Activated B cell treated with CpG ODN at 0.5 μM for 24 hours (primary cell): ENCODE measurements at regions not wholly inside any gene's neighbourhood (a gene's known extent, or its start where the extent isn't known, plus 50 kb on each side); places are given as distances from the start of the nearest gene placed in this dataset.

Experiments used
- ATAC-seq: fragments of 200-7000 bp; cut with Tn5 transposase; one replicate; pipeline ENCODE4 v1.10.0; 2021; ENCODE audit warnings: low read depth, mild to moderate bottlenecking, moderate library complexity
- CTCF ChIA-PET: fragments of 350-600 bp; sonication (Branson Sonifier 250); formaldehyde crosslinking; loops from one replicate; lab custom pipeline; 2021; ENCODE audit warnings: antibody characterized with exemption; lab: Charles Lee
- POLR2A ChIA-PET: fragments of 350-600 bp; sonication (Branson Sonifier 250); formaldehyde crosslinking; loops from one replicate; lab custom pipeline; 2021; ENCODE audit warnings: antibody characterized with exemption; lab: Charles Lee
- DNase-seq: peaks from one replicate; pipeline ENCODE4 v3.0.0; 2022
- H3K27ac Mint-ChIP-seq: one replicate; pipeline ENCODE4 v1.8.0; 2020; ENCODE audit warnings: mixed read lengths
- H3K27me3 Mint-ChIP-seq: one replicate; pipeline ENCODE4 v1.8.0; 2021; ENCODE audit warnings: mixed read lengths
- H3K36me3 Mint-ChIP-seq: one replicate; pipeline ENCODE4 v1.8.0; 2021; ENCODE audit warnings: low read depth, mixed read lengths
- H3K4me1 Mint-ChIP-seq: one replicate; pipeline ENCODE4 v1.8.0; 2021; ENCODE audit warnings: mixed read lengths
- H3K4me3 Mint-ChIP-seq: one replicate; pipeline ENCODE4 v1.8.0; 2020; ENCODE audit warnings: mild to moderate bottlenecking, mixed read lengths
- H3K9me3 Mint-ChIP-seq: one replicate; pipeline ENCODE4 v1.8.0; 2020; ENCODE audit warnings: mixed read lengths
- CTCF ChIP-seq: fragments of 200-600 bp; IDR thresholded peaks from one replicate; pipeline ENCODE4 v1.8.0; 2022; ENCODE audit warnings: antibody characterized with exemption, mild to moderate bottlenecking
- intact Hi-C: fragments of 100-400 bp; cut with micrococcal nuclease; formaldehyde crosslinking; loops from one replicate; pipeline ENCODE4 v1.15.1; 2024

- POLR2A ChIA-PET = interaction anchor here (0.6 to 1.0 kb wide), 2 partner anchors 10 to 250 kb away, joined by 3 to 8 read pairs; no protein-coding TSS in a partner anchor
- H3K27ac Mint-ChIP-seq = no peak overlapping the region
- H3K9me3 Mint-ChIP-seq = no peaks in the 10 kb centered on the region
- ATAC-seq (no peak), DNase-seq (no peak)
- TF ChIP-seq CTCF = no peak
- H3K27me3 Mint-ChIP-seq = no peaks in the 10 kb centered on the region
- no peaks in the 10 kb centered on the region for H3K36me3 Mint-ChIP-seq
- H3K4me1 Mint-ChIP-seq = peaks cover 13% of the 10 kb centered on the region
- CTCF ChIA-PET = no interaction called here
- no peak overlapping the region for H3K4me3 Mint-ChIP-seq
- intact Hi-C loops = no loop called here
Measured at GRCh38 chr1:58896246-58897183, 112.7 kb upstream of the JUN start.

GRCh38 chr1:58898739-58899586 is 115.1 kb upstream of the JUN start:
- no peak overlapping the region for H3K27ac Mint-ChIP-seq

DNA sequence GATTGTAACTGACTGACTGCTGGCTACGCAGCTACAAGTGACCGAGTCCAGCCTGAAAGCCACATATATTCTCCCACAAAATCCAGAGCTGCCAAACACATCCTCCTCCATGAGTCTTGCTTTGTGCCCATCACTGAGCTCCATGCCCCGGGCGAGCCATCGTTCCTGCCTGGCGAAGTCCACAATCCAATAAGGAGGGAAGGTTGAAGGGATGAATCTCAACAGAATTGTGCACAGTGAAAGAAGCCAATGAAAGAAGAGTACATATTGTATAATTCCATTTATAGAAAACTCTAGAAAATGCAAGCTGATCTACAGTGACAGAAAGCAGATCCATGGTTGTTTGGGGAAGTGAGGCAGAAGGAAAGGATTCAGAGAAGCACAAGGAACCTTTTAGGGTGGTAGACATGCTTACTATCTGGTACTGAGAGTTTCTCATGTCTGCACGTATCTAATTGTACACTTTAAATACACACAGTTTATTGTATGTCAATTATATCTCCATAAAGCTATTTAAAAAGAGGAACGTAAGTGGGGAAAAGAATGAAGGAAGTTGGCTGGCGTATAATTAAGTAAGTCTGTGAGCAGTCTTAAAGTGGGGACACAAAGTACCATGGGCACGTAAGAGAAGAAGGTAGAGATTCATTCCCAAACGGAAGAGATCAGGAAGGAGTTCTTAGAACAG is 115.9 kb upstream of the JUN start:
- CTCF ChIA-PET = no interaction called here
- H3K4me1 Mint-ChIP-seq = peaks cover 26% of the 10 kb centered on the region
- H3K27ac Mint-ChIP-seq = no peak overlapping the region
- H3K36me3 Mint-ChIP-seq = no peaks in the 10 kb centered on the region
- no peak overlapping the region for H3K4me3 Mint-ChIP-seq
- H3K27me3 Mint-ChIP-seq = no peaks in the 10 kb centered on the region
- DNase-seq (no peak), ATAC-seq (no peak)
- H3K9me3 Mint-ChIP-seq = no peaks in the 10 kb centered on the region
- TF ChIP-seq CTCF = no peak
- intact Hi-C loops = loop anchor here (5.0 kb wide), 3 partner anchors 108 to 248 kb away; no protein-coding TSS in a partner anchor
- POLR2A ChIA-PET = interaction anchor here (0.6 kb wide), 1 partner anchor 69 kb away, joined by 4 read pairs; no protein-coding TSS in a partner anchor

More at GRCh38 chr1:58898739-58899586, 115.1 kb upstream of the JUN start:
- Mint-ChIP-seq H3K4me1 (peaks cover 22% of the 10 kb centered on the region), H3K4me3 (no peak overlapping the region), H3K27me3 (no peaks in the 10 kb centered on the region), H3K9me3 (no peaks in the 10 kb centered on the region), H3K36me3 (no peaks in the 10 kb centered on the region)
- no peak for ATAC-seq
- CTCF ChIA-PET = no interaction called here
- intact Hi-C loops = no loop called here
- POLR2A ChIA-PET = no interaction called here
- TF ChIP-seq CTCF = no peak
- no peak for DNase-seq

DNA sequence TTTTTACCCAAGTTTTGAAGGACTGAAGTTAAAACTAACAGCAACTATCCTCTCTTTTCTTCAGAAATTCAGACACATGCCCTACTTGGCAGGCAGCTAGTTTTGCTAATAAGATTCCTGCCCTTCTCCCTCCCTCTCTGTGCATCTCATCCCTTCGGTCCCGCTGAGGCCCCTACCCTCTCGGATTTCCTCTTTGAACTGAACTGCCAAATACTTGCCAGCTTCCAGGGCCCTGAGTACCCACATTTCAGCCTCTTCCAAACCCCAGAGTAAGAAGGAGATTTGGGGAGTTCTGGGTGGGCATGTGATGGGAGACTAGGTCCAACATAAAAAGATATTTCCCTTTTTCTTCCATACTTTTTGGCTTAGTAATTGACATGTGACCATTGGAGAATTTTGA is 116.5 kb upstream of the JUN start:
- intact Hi-C loops = loop anchor here (5.0 kb wide), 3 partner anchors 107 to 247 kb away; no protein-coding TSS in a partner anchor
- peaks cover 23% of the 10 kb centered on the region for H3K4me1 Mint-ChIP-seq
- no peak for TF ChIP-seq CTCF
- no peaks in the 10 kb centered on the region for H3K9me3 Mint-ChIP-seq
- no peak for DNase-seq
- CTCF ChIA-PET = interaction anchor here (1.3 kb wide), 1 partner anchor 11 kb away, joined by 3 read pairs; no protein-coding TSS in a partner anchor
- no peaks in the 10 kb centered on the region for H3K27me3 Mint-ChIP-seq
- no peaks in the 10 kb centered on the region for H3K36me3 Mint-ChIP-seq
- no peak for ATAC-seq
- POLR2A ChIA-PET = no interaction called here
- H3K27ac Mint-ChIP-seq = no peak overlapping the region
- H3K4me3 Mint-ChIP-seq = no peak overlapping the region
